ENCODE measurements at regions not wholly inside any gene's neighbourhood (a gene's known extent, or its start where the extent isn't known, plus 50 kb on each side); places are given as distances from the start of the nearest gene placed in this dataset.

GRCh38 chr2:15725782-15726112, 134.1 kb downstream of the DDX1 start:
- Histone ChIP-seq H3K23me2 (ENCODE audit: low read depth, low read length) (no peaks in the 10 kb centered on the region), H3K9ac (replicated peaks in 1 of 4; ENCODE audit: extremely low read depth in 1 of 4, low read depth in 3 of 4, low read length in 3 of 4) (no peak overlapping the region), H3K79me2 (ENCODE audit: control insufficient read depth in 1 of 2, insufficient read depth in 2 of 2, low read length in 2 of 2) (no peaks in the 10 kb centered on the region), H3K27me3 (replicated peaks in 1 of 4; ENCODE audit: control insufficient read depth in 3 of 4, extremely low read depth in 1 of 4, insufficient read depth in 3 of 4, low read length in 3 of 4) (no peaks in the 10 kb centered on the region), H3K14ac (ENCODE audit: insufficient read length) (no peak overlapping the region), H4K20me1 (replicated peaks in 1 of 2; ENCODE audit: control insufficient read depth in 1 of 2, insufficient read depth in 2 of 2, low read length in 2 of 2) (no peaks in the 10 kb centered on the region), H3K36me3 (ENCODE audit: control insufficient read depth in 2 of 4, insufficient read depth in 4 of 4, low read length in 3 of 4) (no peaks in the 10 kb centered on the region), H3K9me3 (ENCODE audit: insufficient read depth in 2 of 2, low read depth in 1 of 2, low read length in 1 of 2) (no peaks in the 10 kb centered on the region), H2BK5ac (ENCODE audit: low read depth, low read length) (no peak overlapping the region), H3K79me1 (ENCODE audit: low read depth, low read length) (no peaks in the 10 kb centered on the region), H3K56ac (replicated peaks; ENCODE audit: insufficient read length, low read depth, low read length) (no peak overlapping the region), H3K4me1 (replicated peaks in 1 of 4; ENCODE audit: control insufficient read depth in 3 of 4, insufficient read depth in 4 of 4, low read length in 3 of 4) (no peaks in the 10 kb centered on the region), H3K23ac (ENCODE audit: insufficient read length) (no peak overlapping the region), H2AK5ac (ENCODE audit: low read depth, low read length) (no peak overlapping the region), H2BK15ac (ENCODE audit: low read length) (no peak overlapping the region), H2BK120ac (replicated peaks; ENCODE audit: low read depth, low read length) (no peak overlapping the region), H2BK20ac (ENCODE audit: low read length) (no peak overlapping the region), H3K27ac (ENCODE audit: low read depth, low read length) (no peak overlapping the region), H3K4ac (replicated peaks; ENCODE audit: insufficient read length, low read depth, low read length) (no peak overlapping the region), H3K18ac (ENCODE audit: extremely low read depth, low read length) (no peak overlapping the region), H4K8ac (ENCODE audit: extremely low read depth, insufficient read depth, low read length) (no peak overlapping the region; the same call in 1 of the 2 replicates), H2AFZ (ENCODE audit: low read length) (no peak overlapping the region), H3K4me3 (ENCODE audit: extremely low read depth in 1 of 4, insufficient read depth in 2 of 4, low read depth in 3 of 4, low read length in 4 of 4) (no peak overlapping the region), H2BK12ac (ENCODE audit: low read depth, low read length) (no peak overlapping the region), H3K4me2 (ENCODE audit: insufficient read depth in 1 of 2, low read depth in 2 of 2, low read length in 2 of 2) (no peak overlapping the region), H4K5ac (ENCODE audit: insufficient read length, low read depth, low read length) (no peak overlapping the region), H4K91ac (replicated peaks; ENCODE audit: insufficient read length, low read length) (no peak overlapping the region)
- WGBS, 2 experiments (ENCODE audit: extremely low coverage in 1 of 2, insufficient coverage in 1 of 2, insufficient read length in 1 of 2, insufficient replicate concordance in 2 of 2, low coverage in 1 of 2, low lambda C conversion rate in 2 of 2, missing lambda C conversion rate in 1 of 2): 87% methylated on average over 5 of the region's 5 CpGs; no CpG with 5 or more reads in 1 of the 2 experiments
- POLR2A ChIA-PET (ENCODE audit: partially characterized antibody): interaction anchor here (1.1 kb wide), 2 partner anchors 22 to 29 kb away, joined by 3 read pairs; no protein-coding TSS in a partner anchor
- FAIRE-seq (no peak), DNase-seq (ENCODE audit: low read depth in 1 of 2, low spot score in 2 of 2) (no peak)
- CTCF ChIA-PET (ENCODE audit: partially characterized antibody): interaction anchor here (1.2 kb wide), 1 partner anchor 10 kb away, joined by 4 read pairs; no protein-coding TSS in a partner anchor
- TF ChIP-seq FOSL1 (IDR thresholded peaks at IDR 0.05; ENCODE audit: insufficient read depth, low read depth, low read length) (no peak), RXRA (IDR thresholded peaks at IDR 0.05; ENCODE audit: insufficient read depth, low read depth, low read length) (no peak), CHD2 (IDR thresholded peaks at IDR 0.05; ENCODE audit: low read length) (no peak), NRF1 (IDR thresholded peaks at IDR 0.05; ENCODE audit: low read depth, low read length) (no peak), SP1 (IDR thresholded peaks at IDR 0.05; ENCODE audit: low read depth, low read length) (no peak), CBX5 (IDR thresholded peaks at IDR 0.05; ENCODE audit: low read depth, low read length) (no peak)
- TF ChIP-seq, protein P1, sequence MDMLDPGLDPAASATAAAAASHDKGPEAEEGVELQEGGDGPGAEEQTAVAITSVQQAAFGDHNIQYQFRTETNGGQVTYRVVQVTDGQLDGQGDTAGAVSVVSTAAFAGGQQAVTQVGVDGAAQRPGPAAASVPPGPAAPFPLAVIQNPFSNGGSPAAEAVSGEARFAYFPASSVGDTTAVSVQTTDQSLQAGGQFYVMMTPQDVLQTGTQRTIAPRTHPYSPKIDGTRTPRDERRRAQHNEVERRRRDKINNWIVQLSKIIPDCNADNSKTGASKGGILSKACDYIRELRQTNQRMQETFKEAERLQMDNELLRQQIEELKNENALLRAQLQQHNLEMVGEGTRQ (IDR thresholded peaks at IDR 0.05; ENCODE audit: low read length): no peak
